CD4-positive, alpha-beta T cell treated with Interleukin-4 for 4 hours (primary cell): ENCODE measurements at regions not wholly inside any gene's neighbourhood (a gene's known extent, or its start where the extent isn't known, plus 50 kb on each side); places are given as distances from the start of the nearest gene placed in this dataset.

ENCODE experiments used
- DNase-seq: peaks from one replicate; pipeline ENCODE4 v3.0.0-alpha.2; 2020

- DNase-seq = no peak
These were observed 200.0 kb upstream of the NAV2 start for GRCh38 chr11:19512618-19513017.

GRCh38 chr11:19511413-19512183 lies 201.0 kb upstream of the NAV2 start:
- DNase-seq = no peak

DNA sequence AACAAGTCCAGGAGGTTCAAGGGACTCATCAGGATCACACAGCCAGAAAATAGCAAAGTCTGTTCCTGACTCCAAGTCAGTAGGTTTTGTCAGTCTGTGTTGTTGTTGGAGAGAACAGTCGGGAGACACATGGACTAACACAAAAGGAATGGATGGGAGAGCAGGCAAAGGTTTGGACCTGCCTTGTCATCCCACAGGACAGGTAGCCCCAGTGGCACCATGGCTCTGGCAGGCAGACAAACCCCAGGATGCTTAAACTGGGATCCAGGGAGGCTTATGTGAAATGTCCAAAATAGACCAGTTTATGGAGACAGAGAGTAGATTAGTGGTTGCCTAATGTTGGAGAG lies 201.6 kb upstream of the NAV2 start:
- DNase-seq = no peak

GRCh38 chr11:19510468-19510867 lies 202.2 kb upstream of the NAV2 start:
- DNase-seq = no peak

- no peak for DNase-seq
These were observed 203.4 kb upstream of the NAV2 start for GRCh38 chr11:19509215-19509614.

GRCh38 chr11:19508165-19508564 lies 204.5 kb upstream of the NAV2 start:
- DNase-seq = no peak

GRCh38 chr11:19506816-19507486 lies 205.7 kb upstream of the NAV2 start:
- no peak for DNase-seq

- no peak for DNase-seq
These were observed 209.9 kb upstream of the NAV2 start for GRCh38 chr11:19502691-19503253.

DNA sequence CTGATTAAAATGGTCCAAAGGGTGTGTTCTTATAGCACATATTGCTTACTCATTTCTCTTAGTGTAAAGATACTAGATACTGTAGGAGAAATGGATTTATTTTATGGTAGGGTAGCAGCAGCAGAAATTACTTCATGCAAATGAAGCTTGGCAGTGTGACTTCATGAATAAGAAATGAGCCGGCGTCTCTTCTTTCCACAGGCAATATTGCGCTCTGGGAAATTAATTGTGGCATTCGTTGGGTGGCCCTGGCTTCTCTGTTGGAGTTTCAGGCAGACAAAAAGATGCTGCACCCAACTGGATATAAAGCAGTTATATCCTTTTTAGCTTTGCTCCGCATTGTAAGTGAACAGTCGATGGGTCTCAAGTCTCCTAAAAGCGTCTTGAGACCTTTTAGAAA lies 211.0 kb upstream of the NAV2 start:
- no peak for DNase-seq

DNA sequence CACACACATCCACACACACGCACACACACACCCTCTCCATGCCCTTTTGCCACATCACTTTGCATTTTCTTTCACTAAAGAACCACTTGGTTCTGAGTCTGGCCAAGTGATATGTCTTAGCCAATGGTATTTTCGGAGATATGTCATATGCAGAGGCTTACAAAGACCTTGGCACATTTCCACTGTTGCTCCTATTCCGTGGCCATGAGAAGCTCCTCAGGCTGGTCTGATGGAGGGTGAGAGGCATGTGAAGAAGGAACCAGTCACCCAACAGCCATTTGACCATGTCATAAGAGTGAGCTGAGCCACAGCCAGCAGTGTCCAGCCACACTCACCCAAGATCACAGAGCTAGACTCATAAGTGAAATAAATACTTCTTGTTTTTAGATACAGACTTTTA lies 212.6 kb upstream of the NAV2 start:
- no peak for DNase-seq

- DNase-seq = no peak
These were observed 213.5 kb upstream of the NAV2 start for GRCh38 chr11:19499026-19499669.

DNA sequence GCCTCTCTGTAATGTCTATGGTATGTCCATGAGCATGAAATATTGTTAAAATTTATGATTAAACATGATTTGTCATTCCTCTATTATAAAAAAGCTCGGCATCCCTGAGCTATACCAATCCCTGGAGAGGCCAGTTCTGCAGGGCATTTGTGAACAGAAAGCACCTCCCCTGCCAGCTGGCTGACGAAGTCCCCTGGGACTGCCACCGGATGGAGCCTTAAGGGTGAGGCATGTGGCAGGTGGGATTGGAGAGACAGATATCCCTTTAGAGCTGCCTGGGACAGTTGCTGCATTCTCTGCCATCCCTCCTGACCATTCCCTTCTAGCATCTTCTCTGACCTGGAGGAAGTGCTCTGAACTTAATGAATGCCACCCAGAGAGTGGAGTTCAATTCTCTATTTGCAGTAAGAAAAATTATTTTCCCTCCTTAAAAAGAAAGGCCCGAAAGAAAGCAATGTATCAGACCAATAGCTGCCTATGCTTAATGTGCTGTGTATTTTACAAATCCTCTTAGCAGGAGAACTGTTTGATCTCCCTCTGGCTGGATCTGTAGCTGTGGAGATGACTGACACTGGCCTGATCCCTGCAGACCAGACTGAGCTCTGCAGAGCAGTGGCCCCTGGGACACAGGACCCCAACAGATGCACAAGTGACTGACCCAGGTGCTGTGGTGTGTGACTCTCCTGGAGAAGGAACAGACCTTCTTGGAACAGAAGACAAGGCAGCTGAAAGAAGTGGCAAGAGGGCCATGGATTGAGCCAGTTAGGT lies 219.0 kb upstream of the NAV2 start:
- DNase-seq = no peak

GRCh38 chr11:19482319-19483100 lies 230.1 kb upstream of the NAV2 start:
- no peak for DNase-seq

DNA sequence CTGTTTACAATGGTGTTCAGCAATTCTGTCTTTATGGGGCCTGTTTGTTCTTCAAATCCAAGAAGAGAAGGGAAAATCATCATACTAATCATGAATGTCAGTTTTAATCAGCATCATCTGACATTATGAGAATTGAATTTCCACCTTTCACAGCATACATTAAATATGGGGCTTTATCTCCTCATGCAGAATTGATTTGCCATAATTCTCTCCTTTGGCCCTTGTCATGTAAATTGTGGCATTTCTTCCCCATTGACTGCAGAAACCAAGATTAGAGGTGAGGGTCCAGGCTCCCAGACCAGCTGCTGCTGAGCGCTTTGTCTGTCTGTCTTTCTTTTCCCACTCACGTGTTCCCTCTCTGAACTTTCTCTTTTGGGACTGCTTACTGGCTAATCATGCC lies 232.1 kb upstream of the NAV2 start:
- no peak for DNase-seq

- no peak for DNase-seq
These were observed 233.7 kb upstream of the NAV2 start for GRCh38 chr11:19478891-19479290.

- DNase-seq = no peak
These were observed 234.4 kb upstream of the E2F8 start for GRCh38 chr11:19474954-19475721.

- DNase-seq = no peak
These were observed 233.5 kb upstream of the E2F8 start for GRCh38 chr11:19474211-19474610.

DNA sequence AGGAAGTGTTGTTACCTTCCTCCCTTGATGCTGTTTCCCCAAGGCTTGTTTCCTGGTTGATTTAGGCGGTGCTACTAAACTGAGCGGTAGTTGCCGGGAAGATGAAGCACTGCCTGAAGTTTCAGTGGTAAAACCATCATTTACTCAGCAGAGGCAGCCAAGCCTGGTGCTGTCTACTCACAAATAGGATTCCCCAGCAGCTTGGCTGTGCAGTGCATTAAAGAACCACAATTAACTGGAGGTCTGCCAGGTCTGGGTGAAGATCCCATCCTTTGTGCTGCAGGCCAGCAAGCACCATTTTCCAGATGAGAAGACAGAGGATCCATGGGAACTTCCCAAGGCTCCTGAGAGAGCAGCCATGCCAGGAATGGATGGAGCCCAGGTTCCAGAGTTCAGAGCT lies 231.9 kb upstream of the E2F8 start:
- no peak for DNase-seq

DNA sequence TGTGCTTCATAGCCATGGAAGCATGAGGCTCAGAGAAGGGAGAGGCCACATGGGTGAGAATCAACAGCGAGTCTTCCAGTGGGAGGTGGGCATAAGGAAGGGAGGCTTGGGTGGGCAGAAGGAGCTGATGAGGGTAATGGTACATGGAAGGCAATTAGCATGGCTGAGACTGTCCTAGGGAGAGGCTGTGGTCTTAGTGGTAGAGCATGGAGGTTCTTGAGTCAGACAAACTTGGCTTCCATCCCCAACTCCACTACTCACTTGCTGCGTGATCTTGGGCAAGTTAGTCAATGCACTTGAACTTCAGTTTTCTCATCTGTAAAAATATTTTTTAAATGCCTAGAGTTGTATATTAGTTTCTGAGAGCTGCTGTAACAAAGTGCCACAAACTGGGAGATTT lies 227.2 kb upstream of the E2F8 start:
- DNase-seq = no peak

- DNase-seq = no peak
These were observed 225.6 kb upstream of the E2F8 start for GRCh38 chr11:19466314-19466713.

GRCh38 chr11:19463976-19464375 lies 223.2 kb upstream of the E2F8 start:
- no peak for DNase-seq
